ENCODE measurements at regions not wholly inside any gene's neighbourhood (a gene's known extent, or its start where the extent isn't known, plus 50 kb on each side); places are given as distances from the start of the nearest gene placed in this dataset.

DNA sequence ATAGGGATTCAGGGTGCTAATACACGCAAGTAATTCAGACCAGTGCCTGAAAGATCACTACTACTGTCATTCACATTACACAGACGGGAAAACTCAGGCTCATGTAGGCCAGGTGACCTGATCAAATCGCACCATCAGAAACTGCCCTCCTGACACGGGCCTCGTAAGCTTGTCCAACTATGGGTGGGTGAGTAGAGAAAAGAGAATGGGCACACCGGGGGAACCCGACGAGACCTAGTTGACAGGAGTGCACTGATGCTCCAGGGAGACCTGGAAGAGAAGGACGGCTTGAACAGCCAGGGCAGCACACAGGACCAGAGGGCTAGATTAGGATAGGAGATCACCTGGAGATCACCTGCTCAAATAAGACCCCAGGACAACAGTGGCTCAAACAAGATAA, 166.9 kb upstream of the DIO3 start:
- TF ChIP-seq, protein P1, sequence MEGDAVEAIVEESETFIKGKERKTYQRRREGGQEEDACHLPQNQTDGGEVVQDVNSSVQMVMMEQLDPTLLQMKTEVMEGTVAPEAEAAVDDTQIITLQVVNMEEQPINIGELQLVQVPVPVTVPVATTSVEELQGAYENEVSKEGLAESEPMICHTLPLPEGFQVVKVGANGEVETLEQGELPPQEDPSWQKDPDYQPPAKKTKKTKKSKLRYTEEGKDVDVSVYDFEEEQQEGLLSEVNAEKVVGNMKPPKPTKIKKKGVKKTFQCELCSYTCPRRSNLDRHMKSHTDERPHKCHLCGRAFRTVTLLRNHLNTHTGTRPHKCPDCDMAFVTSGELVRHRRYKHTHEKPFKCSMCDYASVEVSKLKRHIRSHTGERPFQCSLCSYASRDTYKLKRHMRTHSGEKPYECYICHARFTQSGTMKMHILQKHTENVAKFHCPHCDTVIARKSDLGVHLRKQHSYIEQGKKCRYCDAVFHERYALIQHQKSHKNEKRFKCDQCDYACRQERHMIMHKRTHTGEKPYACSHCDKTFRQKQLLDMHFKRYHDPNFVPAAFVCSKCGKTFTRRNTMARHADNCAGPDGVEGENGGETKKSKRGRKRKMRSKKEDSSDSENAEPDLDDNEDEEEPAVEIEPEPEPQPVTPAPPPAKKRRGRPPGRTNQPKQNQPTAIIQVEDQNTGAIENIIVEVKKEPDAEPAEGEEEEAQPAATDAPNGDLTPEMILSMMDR (IDR thresholded peaks at IDR 0.05; ENCODE audit: low read depth, low read length), result no peak
- no peak for TF ChIP-seq EZH2phosphoT487 (IDR thresholded peaks at IDR 0.05; ENCODE audit: low read depth)

Measured in OCI-LY3 (cell line).